HL-60/S4 treated with phorbol 12-myristate 13-acetate at 8.2 ng/mL for 4 days and 3 days (cell line): ENCODE measurements at regions not wholly inside any gene's neighbourhood (a gene's known extent, or its start where the extent isn't known, plus 50 kb on each side); places are given as distances from the start of the nearest gene placed in this dataset.

Source experiments
- in situ Hi-C: fragments of 300-500 bp; cut with MboI; formaldehyde crosslinking; loops from 2 replicates; pipeline ENCODE4 v1.15.0; 2022; ENCODE audit warnings: low sequenced_read_pairs

GRCh38 chr2:12928197-12928774 is 211.6 kb downstream of the TRIB2 start:
- in situ Hi-C loops = no loop called here

GRCh38 chr2:12928775-12929401 is 212.2 kb downstream of the TRIB2 start:
- in situ Hi-C loops = no loop called here

GRCh38 chr2:12929758-12930157 is 213.0 kb downstream of the TRIB2 start:
- in situ Hi-C loops = no loop called here

- in situ Hi-C loops = no loop called here
These were observed 213.7 kb downstream of the TRIB2 start for GRCh38 chr2:12930391-12930790.

- in situ Hi-C loops = no loop called here
These were observed 214.6 kb downstream of the TRIB2 start for GRCh38 chr2:12931186-12931844.

- in situ Hi-C loops = no loop called here
These were observed 215.5 kb downstream of the TRIB2 start for GRCh38 chr2:12932192-12932591.

GRCh38 chr2:12934146-12934756 is 217.5 kb downstream of the TRIB2 start:
- in situ Hi-C loops = no loop called here

GRCh38 chr2:12935222-12935621 is 218.5 kb downstream of the TRIB2 start:
- in situ Hi-C loops = no loop called here

- in situ Hi-C loops = no loop called here
These were observed 219.1 kb downstream of the TRIB2 start for GRCh38 chr2:12935796-12936195.

GRCh38 chr2:12941203-12941602 is 224.5 kb downstream of the TRIB2 start:
- in situ Hi-C loops = no loop called here

- in situ Hi-C loops = no loop called here
These were observed 231.7 kb downstream of the TRIB2 start for GRCh38 chr2:12948231-12948960.

GRCh38 chr2:12948961-12949353 is 232.2 kb downstream of the TRIB2 start:
- in situ Hi-C loops = no loop called here

GRCh38 chr2:12949406-12949805 is 232.7 kb downstream of the TRIB2 start:
- in situ Hi-C loops = no loop called here

- in situ Hi-C loops = no loop called here
These were observed 233.4 kb downstream of the TRIB2 start for GRCh38 chr2:12950174-12950573.

GRCh38 chr2:12950957-12951656 is 234.4 kb downstream of the TRIB2 start:
- in situ Hi-C loops = no loop called here

GRCh38 chr2:12951657-12951973 is 234.9 kb downstream of the TRIB2 start:
- in situ Hi-C loops = no loop called here

- in situ Hi-C loops = no loop called here
These were observed 236.9 kb downstream of the TRIB2 start for GRCh38 chr2:12953596-12953995.

- in situ Hi-C loops = no loop called here
These were observed 239.1 kb downstream of the TRIB2 start for GRCh38 chr2:12955864-12956263.

GRCh38 chr2:12957251-12957650 is 240.5 kb downstream of the TRIB2 start:
- in situ Hi-C loops = no loop called here

GRCh38 chr2:12959935-12960334 is 243.2 kb downstream of the TRIB2 start:
- in situ Hi-C loops = no loop called here

GRCh38 chr2:12960671-12961070 is 243.9 kb downstream of the TRIB2 start:
- in situ Hi-C loops = no loop called here
